Activated CD4-positive, alpha-beta T cell treated with anti-CD3 and anti-CD28 coated beads for 1 hour (primary cell): ENCODE measurements at regions not wholly inside any gene's neighbourhood (a gene's known extent, or its start where the extent isn't known, plus 50 kb on each side); places are given as distances from the start of the nearest gene placed in this dataset.
"Not testable (repeated sequence)": the region's sequence is repeated elsewhere in the genome, so short reads cannot be mapped to it uniquely, and the experiment has no call there.

ENCODE experiments used
- DNase-seq: peaks from one replicate; pipeline ENCODE4 v3.0.0-alpha.2; 2020

- no peak for DNase-seq
Observed at GRCh38 chr14:106023411-106023810, 497.0 kb downstream of the TMEM121 start.

DNA sequence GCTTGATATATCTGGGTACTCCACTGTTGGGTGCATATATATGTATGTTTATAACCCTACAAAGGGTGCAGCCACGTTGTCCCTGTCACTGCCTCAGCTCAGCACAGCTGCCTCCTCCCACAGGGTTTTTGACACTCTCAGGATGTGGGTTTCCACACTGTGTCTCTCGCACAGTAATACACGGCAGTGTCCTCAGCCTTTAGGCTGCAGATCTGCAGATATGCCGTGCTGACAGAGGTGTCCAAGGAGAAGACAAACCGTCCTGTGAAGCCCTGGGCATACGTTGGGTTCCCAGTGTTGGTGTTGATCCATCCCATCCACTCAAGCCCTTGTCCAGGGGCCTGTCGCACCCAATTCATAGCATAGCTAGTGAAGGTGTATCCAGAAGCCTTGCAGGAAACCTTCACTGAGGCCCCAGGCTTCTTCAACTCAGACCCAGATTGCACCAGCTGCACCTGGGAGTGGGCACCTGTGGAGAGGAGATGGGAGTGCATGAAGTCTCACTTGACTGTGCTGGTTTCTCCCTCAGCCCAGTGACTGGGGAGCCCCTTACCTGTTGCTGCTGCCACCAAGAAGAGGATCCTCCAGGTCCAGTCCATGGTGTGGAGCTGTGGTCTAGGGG, 498.7 kb downstream of the TMEM121 start:
- no peak for DNase-seq

- DNase-seq: no peak
Observed at GRCh38 chr14:106026026-106026425, 499.6 kb downstream of the TMEM121 start.

DNA sequence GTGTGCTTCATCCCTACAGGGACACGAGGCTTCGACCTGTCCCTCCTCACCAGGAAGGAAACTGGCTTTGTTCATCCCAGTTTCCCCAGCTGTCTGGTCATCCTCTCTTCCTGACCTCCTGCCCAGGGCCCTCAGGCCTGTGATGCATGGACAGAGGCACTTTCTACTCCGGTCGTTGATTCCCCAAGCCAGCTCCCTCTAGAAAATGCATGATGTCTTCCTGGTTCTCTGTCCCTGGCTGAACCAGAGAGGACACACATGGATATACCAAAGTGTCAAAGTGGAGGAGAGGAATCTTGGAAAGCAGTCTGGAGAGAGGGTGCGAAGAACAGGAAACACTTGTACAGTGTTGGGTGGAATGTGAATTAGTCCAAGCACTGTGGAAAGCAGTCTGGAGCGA, 501.4 kb downstream of the TMEM121 start:
- not testable (repeated sequence) for DNase-seq

DNA sequence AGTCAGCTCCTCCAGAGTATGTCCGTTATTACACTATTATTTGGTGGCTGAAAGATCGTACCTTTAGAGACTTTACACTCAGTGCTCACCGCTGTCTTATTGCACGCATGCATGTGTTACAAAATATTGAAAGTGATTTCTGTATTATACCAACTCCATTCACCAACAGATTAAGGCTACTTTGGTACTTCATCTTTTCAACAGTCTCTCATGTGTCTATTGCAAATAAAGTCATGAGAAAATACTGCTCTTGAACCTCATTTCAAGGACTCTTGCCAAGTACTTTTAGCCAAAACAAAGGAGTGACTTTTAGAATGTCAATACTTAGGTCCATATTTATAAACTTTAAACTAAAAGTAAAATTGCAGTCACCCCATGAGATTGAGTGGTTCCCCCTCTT, 503.6 kb downstream of the TMEM121 start:
- no peak for DNase-seq

DNA sequence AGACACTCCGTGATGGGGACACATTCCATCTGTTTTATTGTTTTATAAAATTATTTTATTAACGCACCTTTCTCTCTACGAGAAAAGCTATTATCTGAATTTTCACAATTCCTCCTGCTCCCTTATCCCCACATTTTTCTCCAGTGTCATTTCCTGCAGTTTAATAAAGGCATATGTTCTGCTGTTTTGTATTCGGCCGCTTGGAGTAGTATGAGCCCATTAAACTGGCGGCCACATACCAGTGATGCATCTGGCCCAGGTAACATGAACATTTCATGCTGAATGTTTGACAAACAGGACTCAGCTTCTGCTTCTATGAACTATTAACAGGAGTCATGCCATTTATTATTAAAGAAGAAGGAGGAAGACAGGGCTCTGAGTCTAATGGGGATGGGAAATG, 511.0 kb downstream of the TMEM121 start:
- DNase-seq: no peak

GRCh38 chr14:106038263-106038662, 511.9 kb downstream of the TMEM121 start:
- DNase-seq: no peak

GRCh38 chr14:106039400-106039799, 513.0 kb downstream of the TMEM121 start:
- peak; percentile 33 for DNase-seq

GRCh38 chr14:106044515-106044914, 518.1 kb downstream of the TMEM121 start:
- no peak for DNase-seq

DNA sequence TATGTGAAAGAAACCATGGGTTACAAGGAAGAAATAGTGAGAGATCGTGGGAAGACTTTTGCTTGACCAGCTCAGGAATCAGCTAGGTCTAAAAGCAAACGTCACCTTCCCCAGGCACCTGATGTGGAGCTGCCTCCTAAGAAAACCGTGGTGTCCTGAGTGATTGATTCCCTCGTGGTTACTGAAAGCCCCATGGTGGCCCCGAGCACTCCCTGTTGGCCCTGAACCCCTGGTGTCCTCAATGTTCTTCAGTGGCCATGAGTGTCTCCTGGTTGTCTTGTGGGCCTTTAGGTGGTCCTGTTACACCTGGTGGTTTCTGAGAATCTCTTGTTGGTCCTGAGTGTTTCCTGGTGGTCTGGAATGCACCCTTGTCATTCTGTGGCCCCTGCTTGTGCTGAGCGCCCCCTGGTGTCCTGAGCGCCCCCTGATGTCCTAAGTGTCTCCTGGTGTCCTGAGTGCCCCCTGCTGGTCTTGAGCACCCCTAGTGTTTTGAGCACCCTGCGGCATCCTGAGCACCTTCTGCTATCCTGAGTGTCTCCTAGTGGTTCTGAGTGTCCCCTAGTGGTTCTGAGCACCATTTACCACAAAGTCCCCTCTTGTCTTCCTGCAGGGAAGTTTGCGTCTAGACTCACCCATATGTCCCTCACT, 518.7 kb downstream of the TMEM121 start:
- DNase-seq: peak; percentile 67

GRCh38 chr14:106051796-106052195, 525.4 kb downstream of the TMEM121 start:
- DNase-seq: no peak

GRCh38 chr14:106055289-106055688, 528.9 kb downstream of the TMEM121 start:
- DNase-seq: no peak

GRCh38 chr14:106058342-106058741, 532.0 kb downstream of the TMEM121 start:
- no peak for DNase-seq

- DNase-seq: no peak
Observed at GRCh38 chr14:106060276-106060975, 534.0 kb downstream of the TMEM121 start.

- peak; percentile 76 for DNase-seq
Observed at GRCh38 chr14:106061877-106062500, 535.6 kb downstream of the TMEM121 start.

DNA sequence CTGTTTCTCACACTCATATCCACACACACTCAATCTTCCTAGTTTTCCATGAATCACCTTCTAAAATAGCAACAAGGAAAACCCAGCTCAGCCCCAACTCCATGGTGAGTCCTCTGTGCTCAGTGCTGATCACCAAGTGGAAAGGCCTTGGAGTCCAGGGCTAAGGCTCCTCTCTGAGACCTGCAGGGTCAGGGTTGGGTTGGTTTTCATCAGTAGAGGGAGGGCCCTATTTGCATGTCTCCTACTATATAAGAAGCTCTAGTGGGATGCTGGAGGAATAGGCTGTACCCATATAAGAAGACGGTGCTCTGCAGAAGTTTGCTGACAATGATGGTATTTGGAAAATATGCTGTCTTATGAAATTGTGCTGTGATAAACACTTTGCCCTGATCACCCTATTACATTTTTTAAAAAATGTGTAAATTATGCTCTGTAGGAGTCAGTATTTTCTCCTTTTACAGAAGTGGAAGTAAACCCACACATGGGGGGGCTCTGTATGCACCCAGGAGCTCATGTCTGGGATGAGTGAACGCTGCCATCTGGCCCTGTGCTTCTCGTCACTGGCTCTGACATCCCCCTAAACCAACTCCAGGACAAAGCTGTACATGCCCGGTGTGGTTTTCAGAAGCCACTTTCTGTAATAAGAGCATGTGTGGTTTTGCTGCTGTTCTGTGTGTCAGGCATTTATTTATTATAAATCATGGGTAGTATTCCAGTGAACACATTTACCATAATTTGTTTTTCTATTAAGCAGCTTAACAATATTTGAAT, 536.3 kb downstream of the TMEM121 start:
- no peak for DNase-seq

DNA sequence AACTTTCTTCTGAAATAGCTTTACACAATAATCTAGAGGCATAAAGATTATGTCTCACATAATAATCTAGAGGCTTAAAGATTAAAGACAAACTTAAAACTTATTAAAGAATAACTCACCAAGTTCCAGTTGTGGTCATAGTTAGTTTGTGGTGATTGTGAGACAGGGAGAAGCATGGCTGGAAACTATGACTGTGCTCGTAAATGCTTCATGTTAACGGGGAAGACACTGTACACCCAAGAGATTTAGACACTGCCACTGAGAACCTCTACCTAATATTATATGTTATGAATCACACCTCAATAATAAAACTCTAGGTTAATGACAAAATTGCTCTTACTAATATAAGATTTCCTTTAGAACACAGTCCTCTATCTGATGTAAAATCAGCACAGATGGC, 541.6 kb downstream of the TMEM121 start:
- no peak for DNase-seq

GRCh38 chr14:106069804-106070625, 543.6 kb downstream of the TMEM121 start:
- no peak for DNase-seq

- DNase-seq: no peak
Observed at GRCh38 chr14:106080922-106081321, 554.5 kb downstream of the TMEM121 start.

- DNase-seq: not testable (repeated sequence)
Observed at GRCh38 chr14:106081721-106082120, 555.3 kb downstream of the TMEM121 start.

- no peak for DNase-seq
Observed at GRCh38 chr14:106083082-106083481, 556.7 kb downstream of the TMEM121 start.

GRCh38 chr14:106087837-106088236, 561.5 kb downstream of the TMEM121 start:
- DNase-seq: no peak
